Breast epithelium (tissue), 3 donors: ENCODE measurements at regions not wholly inside any gene's neighbourhood (a gene's known extent, or its start where the extent isn't known, plus 50 kb on each side); places are given as distances from the start of the nearest gene placed in this dataset.

ENCODE experiments used
- CTCF ChIP-seq, 3 donors: fragments of 450-650 bp; IDR thresholded peaks; one replicate each; pipeline ENCODE4 v1.5.1; 2016 to 2017; ENCODE audit warnings: antibody characterized with exemption in 3 of 3, mild to moderate bottlenecking in 3 of 3, moderate library complexity in 3 of 3
- POLR2A ChIP-seq: fragments of 450-650 bp; IDR thresholded peaks from one replicate; pipeline ENCODE4 v1.6.1; 2016; ENCODE audit warnings: antibody characterized with exemption, mild to moderate bottlenecking, moderate library complexity
- POLR2AphosphoS5 ChIP-seq, 3 donors: sonication (generic); formaldehyde crosslinking; IDR thresholded peaks; one replicate each; pipeline ENCODE4 v1.6.1; 2017; ENCODE audit warnings: antibody characterized with exemption in 3 of 3

GRCh38 chr2:121061633-121062032, 223.4 kb downstream of the TFCP2L1 start:
- TF ChIP-seq POLR2A (no peak), CTCF (IDR thresholded peaks at IDR 0.05) (no peak), POLR2AphosphoS5 (IDR thresholded peaks at IDR 0.05) (no peak)
